Spleen (tissue), 11 donors: ENCODE measurements at regions not wholly inside any gene's neighbourhood (a gene's known extent, or its start where the extent isn't known, plus 50 kb on each side); places are given as distances from the start of the nearest gene placed in this dataset.

Source experiments
- DNase-seq: peaks from one replicate; pipeline ENCODE4 v3.0.0-alpha.2; 2020
- H3K27ac ChIP-seq, 8 donors: fragments of 200-600 bp; sonication (generic) in 7 of 8; 1 replicate in 4 of 8; 2 replicates in 4 of 8; pipeline versions ENCODE4 v1.5.0 to v1.8.0; 2016 to 2021; ENCODE audit warnings: inconsistent platforms in 4 of 8, mild to moderate bottlenecking in 4 of 8, moderate library complexity in 1 of 8
- H3K27me3 ChIP-seq, 7 donors: fragments of 200-600 bp; sonication (generic) in 6 of 7; replicated peaks in 1 of 7; 1 replicate in 4 of 7; 2 replicates in 3 of 7; pipeline versions ENCODE4 v1.5.0 to v1.8.0; 2016 to 2021; ENCODE audit warnings: inconsistent platforms in 3 of 7, mild to moderate bottlenecking in 1 of 7
- H3K36me3 ChIP-seq, 6 donors: fragments of 200-600 bp; sonication (generic) in 5 of 6; 1 replicate in 4 of 6; 2 replicates in 2 of 6; pipeline versions ENCODE4 v1.5.0 to v1.8.0; 2016 to 2021; ENCODE audit warnings: inconsistent platforms in 2 of 6
- H3K4me1 ChIP-seq, 6 donors: fragments of 200-600 bp; sonication (generic) in 5 of 6; 1 replicate in 3 of 6; 2 replicates in 3 of 6; pipeline versions ENCODE4 v1.5.0 to v1.8.0; 2016 to 2021; ENCODE audit warnings: inconsistent platforms in 3 of 6
- H3K4me3 ChIP-seq, 8 donors: fragments of 200-600 bp; sonication (generic) in 7 of 8; 1 replicate in 4 of 8; 2 replicates in 4 of 8; pipeline versions ENCODE4 v1.5.0 to v1.8.0; 2016 to 2021; ENCODE audit warnings: inconsistent platforms in 4 of 8, mild to moderate bottlenecking in 4 of 8, moderate library complexity in 2 of 8
- H3K9me3 ChIP-seq, 8 donors: fragments of 200-600 bp; sonication (generic) in 7 of 8; 1 replicate in 4 of 8; 2 replicates in 4 of 8; pipeline versions ENCODE4 v1.5.0 to v1.8.0; 2016 to 2021; ENCODE audit warnings: inconsistent platforms in 4 of 8
- CTCF ChIP-seq, 11 experiments: fragments of 200-600 bp in 7 of 11; fragments of 450-650 bp in 4 of 11; sonication (generic) in 4 of 11; IDR thresholded peaks in 8 of 11; conservative IDR thresholded peaks in 3 of 11; 1 replicate in 7 of 11; 2 replicates in 4 of 11; pipeline versions ENCODE4 v1.4.0 to v1.8.0; 2016 to 2021; ENCODE audit warnings: antibody characterized with exemption in 11 of 11, inconsistent platforms in 4 of 11, mild to moderate bottlenecking in 1 of 11
- POLR2A ChIP-seq, 3 donors: fragments of 450-650 bp; IDR thresholded peaks; one replicate each; pipeline ENCODE4 v1.5.1; 2017; ENCODE audit warnings: antibody characterized with exemption in 3 of 3, mild to moderate bottlenecking in 1 of 3
- POLR2AphosphoS5 ChIP-seq, 3 donors: sonication (generic); formaldehyde crosslinking; IDR thresholded peaks; one replicate each; pipeline ENCODE4 v1.5.1; 2017; ENCODE audit warnings: antibody characterized with exemption in 3 of 3
- WGBS, 5 donors: extraction: QIAGEN DNeasy Blood & Tissue Kit in 3 of 5; methylation state at CpG; one replicate each; pipeline versions ENCODE4 v1.1.5 to v1.1.7; 2013 to 2018; 5-methylcytosine and 5-hydroxymethylcytosine counted together
- intact Hi-C: fragments of 100-400 bp; cut with DNase I; formaldehyde crosslinking; loops from one replicate; pipeline ENCODE4 v1.15.0; 2023; ENCODE audit warnings: low total_unique reads
- donor health status: healthy with polysubstance abuse.
- donor health status: DM: no; HTN: no; CAD: no; lungs with moderate emphysema.
- donor health status: DM: no; HTN: no; CAD: no.
- donor health status: Bipolar disorder and iron deficiency.
- donor health status: healthy.
- donor health status: DM: no; HTN: no; CAD: no.
- donor health status: DM: yes; HTN: yes; CAD: no.

GRCh38 chr15:99472416-99473145, 93.2 kb upstream of the MEF2A start:
- 64 to 76% (median 71%) methylated on average over 12 of the region's 12 CpGs for WGBS, 5 donors
- no peak for TF ChIP-seq POLR2A (IDR thresholded peaks at IDR 0.05)
- TF ChIP-seq POLR2AphosphoS5 (IDR thresholded peaks at IDR 0.05), result no peak
- no peak for TF ChIP-seq CTCF (IDR thresholded peaks at IDR 0.05 in 8 of 11, conservative IDR thresholded peaks at IDR 0.05 in 3 of 11)
- intact Hi-C loops, result no loop called here
- Histone ChIP-seq H3K36me3 (no peaks in the 10 kb centered on the region), H3K27me3 (no peaks in the 10 kb centered on the region), H3K27ac (no peak overlapping the region), H3K4me1 (peaks cover 33 to 57% (median 45%) of the 10 kb centered on the region in 6 donors), H3K4me3 (no peak overlapping the region), H3K9me3 (no peaks in the 10 kb centered on the region)
- no peak for DNase-seq

GRCh38 chr15:99473981-99474906, 91.5 kb upstream of the MEF2A start:
- TF ChIP-seq POLR2AphosphoS5 (IDR thresholded peaks at IDR 0.05) (peak; percentile 28 to 52 (median 41)), CTCF (IDR thresholded peaks at IDR 0.05 in 8 of 11, conservative IDR thresholded peaks at IDR 0.05 in 3 of 11) (no peak), POLR2A (IDR thresholded peaks at IDR 0.05) (no peak)
- Histone ChIP-seq H3K4me1 (peaks cover 37 to 73% (median 51%) of the 10 kb centered on the region in 6 donors), H3K27me3 (no peaks in the 10 kb centered on the region), H3K27ac (peak overlapping the region in 5 of 8 donors; percentile 3 to 61 (median 43)), H3K36me3 (no peaks in the 10 kb centered on the region), H3K9me3 (no peaks in the 10 kb centered on the region), H3K4me3 (no peak overlapping the region)
- DNase-seq, result no peak
- intact Hi-C loops, result no loop called here
- WGBS, 5 donors, result 65 to 72% (median 68%) methylated on average over 22 to 24 of the region's 24 CpGs

- H3K27me3 ChIP-seq, result no peaks in the 10 kb centered on the region
- WGBS, 5 donors, result 81 to 89% (median 86%) methylated on average over 25 of the region's 25 CpGs
- no peak overlapping the region for H3K4me3 ChIP-seq
- no peaks in the 10 kb centered on the region for H3K36me3 ChIP-seq
- intact Hi-C loops, result no loop called here
- DNase-seq, result no peak
- no peaks in the 10 kb centered on the region for H3K9me3 ChIP-seq
- peaks cover 37 to 75% (median 51%) of the 10 kb centered on the region in 6 donors for H3K4me1 ChIP-seq
- peak overlapping the region in 5 of 8 donors; percentile 7 to 61 (median 43) for H3K27ac ChIP-seq
- peak in 2 of 3 donors; percentile 55 to 62 for TF ChIP-seq POLR2AphosphoS5 (IDR thresholded peaks at IDR 0.05)
- no peak for TF ChIP-seq CTCF (IDR thresholded peaks at IDR 0.05 in 8 of 11, conservative IDR thresholded peaks at IDR 0.05 in 3 of 11)
Observed at GRCh38 chr15:99474909-99475753, 90.7 kb upstream of the MEF2A start.
